ENCODE measurements at regions not wholly inside any gene's neighbourhood (a gene's known extent, or its start where the extent isn't known, plus 50 kb on each side); places are given as distances from the start of the nearest gene placed in this dataset.

DNA sequence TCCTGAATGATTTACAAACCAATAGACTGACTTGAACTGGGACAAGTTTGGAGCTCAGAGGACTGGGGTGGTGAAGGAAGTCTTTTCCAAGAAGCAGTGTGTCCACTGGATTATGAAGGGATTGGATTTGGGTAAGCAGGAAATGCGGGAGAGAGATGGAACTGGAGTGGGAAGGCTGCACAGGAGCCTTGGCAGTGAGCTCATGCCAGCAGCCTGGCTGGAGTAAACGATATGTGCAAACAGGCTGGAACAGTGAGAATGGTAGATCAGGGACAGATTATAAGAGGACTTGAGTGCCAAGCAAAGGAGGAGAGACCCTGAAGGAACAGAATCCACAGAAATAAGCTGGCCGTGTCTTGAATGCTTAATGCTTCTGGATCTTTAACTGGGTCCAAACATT lies 121.9 kb upstream of the GATA6 start:
- no peak overlapping the region for H3K9ac ChIP-seq
- TF ChIP-seq, protein P1, sequence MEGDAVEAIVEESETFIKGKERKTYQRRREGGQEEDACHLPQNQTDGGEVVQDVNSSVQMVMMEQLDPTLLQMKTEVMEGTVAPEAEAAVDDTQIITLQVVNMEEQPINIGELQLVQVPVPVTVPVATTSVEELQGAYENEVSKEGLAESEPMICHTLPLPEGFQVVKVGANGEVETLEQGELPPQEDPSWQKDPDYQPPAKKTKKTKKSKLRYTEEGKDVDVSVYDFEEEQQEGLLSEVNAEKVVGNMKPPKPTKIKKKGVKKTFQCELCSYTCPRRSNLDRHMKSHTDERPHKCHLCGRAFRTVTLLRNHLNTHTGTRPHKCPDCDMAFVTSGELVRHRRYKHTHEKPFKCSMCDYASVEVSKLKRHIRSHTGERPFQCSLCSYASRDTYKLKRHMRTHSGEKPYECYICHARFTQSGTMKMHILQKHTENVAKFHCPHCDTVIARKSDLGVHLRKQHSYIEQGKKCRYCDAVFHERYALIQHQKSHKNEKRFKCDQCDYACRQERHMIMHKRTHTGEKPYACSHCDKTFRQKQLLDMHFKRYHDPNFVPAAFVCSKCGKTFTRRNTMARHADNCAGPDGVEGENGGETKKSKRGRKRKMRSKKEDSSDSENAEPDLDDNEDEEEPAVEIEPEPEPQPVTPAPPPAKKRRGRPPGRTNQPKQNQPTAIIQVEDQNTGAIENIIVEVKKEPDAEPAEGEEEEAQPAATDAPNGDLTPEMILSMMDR (IDR thresholded peaks at IDR 0.05), result no peak
- no peaks in the 10 kb centered on the region for H3K4me1 ChIP-seq
- H3K4me3 ChIP-seq (ENCODE audit: low read depth, low read length), result no peak overlapping the region
- no peak overlapping the region for H2AFZ ChIP-seq
- no peaks in the 10 kb centered on the region for H3K36me3 ChIP-seq (ENCODE audit: control insufficient read depth, insufficient read depth, low read length)
- H3K9me3 ChIP-seq (ENCODE audit: control insufficient read depth, low read length), result no peaks in the 10 kb centered on the region
- H3K27ac ChIP-seq, result no peak overlapping the region
- no peaks in the 10 kb centered on the region for H3K27me3 ChIP-seq (ENCODE audit: control insufficient read depth, insufficient read depth, low read length)
- H3K4me2 ChIP-seq (ENCODE audit: low read length), result no peak overlapping the region
- no peaks in the 10 kb centered on the region for H3K79me2 ChIP-seq

DNA sequence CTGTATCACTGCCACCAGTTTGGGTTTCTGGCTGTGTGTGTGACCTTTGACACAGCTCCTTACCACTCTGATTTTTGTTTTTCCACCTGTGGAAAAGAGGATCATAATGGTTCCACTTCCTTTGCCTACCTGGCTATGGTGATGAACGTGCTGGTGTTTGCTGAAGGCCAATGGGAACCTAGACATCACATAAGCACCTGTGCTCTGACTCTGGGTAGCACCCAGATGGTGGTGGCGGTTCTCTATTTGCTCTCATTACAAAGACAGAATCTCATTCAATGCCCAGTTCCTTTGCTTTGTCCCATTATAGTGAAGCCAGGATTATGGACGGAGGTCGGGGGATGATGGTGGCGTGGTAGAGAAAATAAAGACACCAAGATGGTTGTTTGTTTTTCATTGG lies 121.2 kb upstream of the GATA6 start:
- Histone ChIP-seq H3K79me2 (no peaks in the 10 kb centered on the region), H3K4me3 (ENCODE audit: low read depth, low read length) (no peak overlapping the region), H3K4me1 (no peaks in the 10 kb centered on the region), H3K9me3 (ENCODE audit: control insufficient read depth, low read length) (no peaks in the 10 kb centered on the region), H3K27me3 (ENCODE audit: control insufficient read depth, insufficient read depth, low read length) (no peaks in the 10 kb centered on the region), H3K4me2 (ENCODE audit: low read length) (no peak overlapping the region), H3K9ac (no peak overlapping the region), H3K27ac (no peak overlapping the region), H2AFZ (no peak overlapping the region), H3K36me3 (ENCODE audit: control insufficient read depth, insufficient read depth, low read length) (no peaks in the 10 kb centered on the region)
- TF ChIP-seq, protein P1 (IDR thresholded peaks at IDR 0.05), result no peak

DNA sequence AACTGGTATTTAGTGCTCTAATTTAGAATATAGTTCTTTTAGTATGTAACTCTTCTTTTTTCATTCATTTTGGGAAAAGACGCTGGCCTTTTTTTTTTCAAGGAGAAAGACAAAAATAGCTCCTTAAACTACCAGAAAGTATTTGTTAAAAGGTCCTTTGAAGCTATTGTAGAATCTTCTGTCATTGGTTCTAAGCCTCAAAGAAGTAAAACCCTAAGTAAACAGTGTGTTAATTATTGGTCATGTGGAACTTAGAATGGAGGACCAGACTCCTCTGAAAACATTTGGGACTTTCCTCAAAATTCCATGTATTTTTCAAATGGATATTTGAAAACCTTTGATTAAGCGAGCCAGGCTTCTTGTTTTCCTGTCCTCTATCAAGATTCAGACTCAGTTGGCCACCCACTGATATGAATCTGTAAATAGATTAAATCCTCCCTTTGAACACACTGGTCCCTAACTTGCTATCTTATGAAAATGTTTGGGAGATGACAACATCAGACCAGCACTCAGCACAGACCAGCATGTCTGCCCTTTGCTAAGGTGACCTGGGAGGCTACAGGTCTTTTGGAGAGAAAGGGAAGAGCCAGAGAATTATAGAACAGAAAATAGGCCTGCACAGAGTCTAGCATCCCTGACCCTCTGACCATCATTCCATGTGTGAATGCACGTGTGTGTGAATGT lies 120.3 kb upstream of the GATA6 start:
- Histone ChIP-seq H3K4me3 (ENCODE audit: low read depth, low read length) (no peak overlapping the region), H3K4me1 (no peaks in the 10 kb centered on the region), H3K9ac (no peak overlapping the region), H3K79me2 (no peaks in the 10 kb centered on the region), H3K9me3 (ENCODE audit: control insufficient read depth, low read length) (no peaks in the 10 kb centered on the region), H3K4me2 (ENCODE audit: low read length) (no peak overlapping the region), H3K27ac (no peak overlapping the region), H3K36me3 (ENCODE audit: control insufficient read depth, insufficient read depth, low read length) (no peaks in the 10 kb centered on the region), H2AFZ (no peak overlapping the region), H3K27me3 (ENCODE audit: control insufficient read depth, insufficient read depth, low read length) (no peaks in the 10 kb centered on the region)
- TF ChIP-seq, protein P1 (IDR thresholded peaks at IDR 0.05), result no peak

DNA sequence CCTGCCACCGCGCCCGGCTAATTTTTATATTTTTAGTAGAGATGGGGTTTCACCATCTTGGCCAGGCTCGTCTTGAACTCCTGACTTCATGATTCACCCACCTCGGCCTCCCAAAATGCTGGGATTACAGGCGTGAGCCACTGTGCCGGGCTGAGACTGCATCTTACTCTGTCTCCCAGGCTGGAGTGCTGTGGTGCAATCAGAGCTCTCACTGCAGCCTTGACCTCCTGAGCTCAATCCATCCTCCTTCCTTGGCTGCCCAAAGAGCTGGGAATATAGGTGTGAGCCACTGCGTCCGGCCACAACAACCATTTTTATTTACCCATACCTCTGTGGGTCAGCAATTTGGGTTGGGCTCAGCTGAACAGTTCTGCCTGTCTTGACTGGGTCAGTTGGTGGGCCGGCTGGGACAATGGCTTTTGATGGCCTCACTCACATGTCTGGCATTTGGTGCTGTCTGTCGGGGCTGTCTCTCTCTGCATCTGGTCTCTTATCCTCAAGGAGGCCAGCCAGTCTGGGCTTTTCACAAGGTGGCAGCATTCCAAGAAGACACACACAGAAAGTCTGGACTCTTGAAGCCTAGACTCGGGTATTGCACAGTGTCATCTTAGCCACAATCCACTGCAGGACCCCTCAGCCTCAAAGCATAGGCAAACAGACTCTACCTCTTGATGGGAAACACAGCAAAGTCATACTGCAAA lies 116.8 kb upstream of the GATA6 start:
- H3K9me3 ChIP-seq (ENCODE audit: control insufficient read depth, low read length), result no peaks in the 10 kb centered on the region
- TF ChIP-seq, protein P1 (IDR thresholded peaks at IDR 0.05), result no peak
- no peak overlapping the region for H3K4me2 ChIP-seq (ENCODE audit: low read length)
- H3K4me3 ChIP-seq (ENCODE audit: low read depth, low read length), result no peak overlapping the region
- H2AFZ ChIP-seq, result no peak overlapping the region
- no peaks in the 10 kb centered on the region for H3K79me2 ChIP-seq
- H3K27ac ChIP-seq, result no peak overlapping the region
- H3K4me1 ChIP-seq, result no peaks in the 10 kb centered on the region
- H3K27me3 ChIP-seq (ENCODE audit: control insufficient read depth, insufficient read depth, low read length), result no peaks in the 10 kb centered on the region
- no peaks in the 10 kb centered on the region for H3K36me3 ChIP-seq (ENCODE audit: control insufficient read depth, insufficient read depth, low read length)
- no peak overlapping the region for H3K9ac ChIP-seq

Measured in parathyroid adenoma (tissue), 2 donors.